ENCODE measurements at regions not wholly inside any gene's neighbourhood (a gene's known extent, or its start where the extent isn't known, plus 50 kb on each side); places are given as distances from the start of the nearest gene placed in this dataset.

DNA sequence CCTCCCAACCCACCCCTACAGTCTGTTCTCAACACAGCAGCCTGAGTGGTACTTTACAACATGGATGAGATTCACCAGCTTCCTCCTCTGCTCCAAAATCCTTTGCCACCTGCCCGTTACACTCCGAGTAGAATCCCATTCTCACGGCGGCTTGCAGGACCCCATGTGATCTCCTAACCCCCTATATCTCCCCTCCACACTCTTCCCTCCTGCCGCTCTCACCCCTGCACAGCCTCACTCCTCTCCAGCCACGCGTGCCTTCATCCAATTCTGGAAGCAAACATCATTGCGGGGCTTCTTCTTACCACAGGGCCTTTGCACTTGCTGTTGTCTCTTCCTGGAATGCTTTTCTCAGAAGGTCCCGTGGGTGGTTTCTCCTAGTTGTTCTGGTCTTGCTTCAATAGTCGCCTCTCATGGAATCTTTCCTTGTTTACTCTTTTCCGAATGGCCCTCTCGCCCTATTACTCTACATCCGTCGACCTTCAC, 472.3 kb downstream of the CDH26 start:
- TF ChIP-seq TAF1 (IDR thresholded peaks at IDR 0.05; ENCODE audit: borderline replicate concordance, insufficient read depth, low read length), result no peak
- no peak for TF ChIP-seq POLR2AphosphoS5 (IDR thresholded peaks at IDR 0.05; ENCODE audit: low read depth, low read length)
- TF ChIP-seq SIN3A (IDR thresholded peaks at IDR 0.05; ENCODE audit: borderline replicate concordance, insufficient read depth, low read length), result no peak
- TF ChIP-seq FOXP2 (optimal IDR thresholded peaks at IDR 0.05; ENCODE audit: borderline replicate concordance, extremely low read depth, extremely low read length, insufficient read depth), result no peak
- TF ChIP-seq, protein P1, sequence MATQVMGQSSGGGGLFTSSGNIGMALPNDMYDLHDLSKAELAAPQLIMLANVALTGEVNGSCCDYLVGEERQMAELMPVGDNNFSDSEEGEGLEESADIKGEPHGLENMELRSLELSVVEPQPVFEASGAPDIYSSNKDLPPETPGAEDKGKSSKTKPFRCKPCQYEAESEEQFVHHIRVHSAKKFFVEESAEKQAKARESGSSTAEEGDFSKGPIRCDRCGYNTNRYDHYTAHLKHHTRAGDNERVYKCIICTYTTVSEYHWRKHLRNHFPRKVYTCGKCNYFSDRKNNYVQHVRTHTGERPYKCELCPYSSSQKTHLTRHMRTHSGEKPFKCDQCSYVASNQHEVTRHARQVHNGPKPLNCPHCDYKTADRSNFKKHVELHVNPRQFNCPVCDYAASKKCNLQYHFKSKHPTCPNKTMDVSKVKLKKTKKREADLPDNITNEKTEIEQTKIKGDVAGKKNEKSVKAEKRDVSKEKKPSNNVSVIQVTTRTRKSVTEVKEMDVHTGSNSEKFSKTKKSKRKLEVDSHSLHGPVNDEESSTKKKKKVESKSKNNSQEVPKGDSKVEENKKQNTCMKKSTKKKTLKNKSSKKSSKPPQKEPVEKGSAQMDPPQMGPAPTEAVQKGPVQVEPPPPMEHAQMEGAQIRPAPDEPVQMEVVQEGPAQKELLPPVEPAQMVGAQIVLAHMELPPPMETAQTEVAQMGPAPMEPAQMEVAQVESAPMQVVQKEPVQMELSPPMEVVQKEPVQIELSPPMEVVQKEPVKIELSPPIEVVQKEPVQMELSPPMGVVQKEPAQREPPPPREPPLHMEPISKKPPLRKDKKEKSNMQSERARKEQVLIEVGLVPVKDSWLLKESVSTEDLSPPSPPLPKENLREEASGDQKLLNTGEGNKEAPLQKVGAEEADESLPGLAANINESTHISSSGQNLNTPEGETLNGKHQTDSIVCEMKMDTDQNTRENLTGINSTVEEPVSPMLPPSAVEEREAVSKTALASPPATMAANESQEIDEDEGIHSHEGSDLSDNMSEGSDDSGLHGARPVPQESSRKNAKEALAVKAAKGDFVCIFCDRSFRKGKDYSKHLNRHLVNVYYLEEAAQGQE (IDR thresholded peaks at IDR 0.05; ENCODE audit: insufficient read depth in 1 of 2, low read depth in 2 of 2, low read length in 2 of 2), result no peak

DNA sequence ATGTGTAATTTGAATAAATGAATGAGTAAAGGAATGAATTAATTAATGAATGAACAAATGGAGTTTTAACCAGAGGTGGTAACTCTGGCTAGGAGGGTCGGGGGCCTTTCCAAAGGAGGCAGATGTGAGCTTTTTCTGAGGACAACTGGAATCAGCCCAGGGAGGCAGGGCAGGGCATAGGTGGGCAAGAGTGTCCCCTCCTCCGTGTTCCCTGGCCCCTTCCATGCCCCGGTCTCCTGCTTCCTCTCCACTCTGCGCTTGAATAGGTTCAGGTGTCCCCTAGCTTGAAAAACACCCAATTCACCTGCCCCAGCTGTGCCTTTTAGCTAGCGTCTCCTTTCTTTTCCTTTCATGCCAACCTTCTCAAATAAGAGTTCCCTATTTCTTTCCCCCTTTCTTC, 473.1 kb downstream of the CDH26 start:
- TF ChIP-seq FOXP2 (optimal IDR thresholded peaks at IDR 0.05; ENCODE audit: borderline replicate concordance, extremely low read depth, extremely low read length, insufficient read depth), result no peak
- TF ChIP-seq TAF1 (IDR thresholded peaks at IDR 0.05; ENCODE audit: borderline replicate concordance, insufficient read depth, low read length), result no peak
- TF ChIP-seq SIN3A (IDR thresholded peaks at IDR 0.05; ENCODE audit: borderline replicate concordance, insufficient read depth, low read length), result no peak
- TF ChIP-seq, protein P1 (IDR thresholded peaks at IDR 0.05; ENCODE audit: insufficient read depth in 1 of 2, low read depth in 2 of 2, low read length in 2 of 2), result no peak
- no peak for TF ChIP-seq POLR2AphosphoS5 (IDR thresholded peaks at IDR 0.05; ENCODE audit: low read depth, low read length)

DNA sequence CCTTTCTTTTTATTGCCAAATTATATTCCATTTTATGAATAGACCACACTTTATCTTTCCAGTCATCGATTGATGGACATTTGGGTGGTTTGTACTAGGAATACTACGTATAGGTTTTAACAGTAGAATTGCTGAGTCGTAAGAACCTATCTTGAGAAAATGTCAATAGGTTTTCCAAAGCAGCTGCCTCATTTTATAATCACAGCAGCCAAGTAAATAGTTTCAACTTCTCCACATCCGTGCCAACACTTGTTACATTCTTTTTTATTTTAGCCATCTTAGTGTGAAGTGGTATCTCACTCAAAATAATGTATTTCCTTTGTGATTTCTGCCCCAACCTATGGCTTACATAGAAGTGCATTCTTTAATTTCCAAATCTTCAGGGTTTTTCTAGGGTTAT, 479.2 kb downstream of the CDH26 start:
- TF ChIP-seq TAF1 (IDR thresholded peaks at IDR 0.05; ENCODE audit: borderline replicate concordance, insufficient read depth, low read length), result no peak
- TF ChIP-seq POLR2AphosphoS5 (IDR thresholded peaks at IDR 0.05; ENCODE audit: low read depth, low read length), result no peak
- TF ChIP-seq SIN3A (IDR thresholded peaks at IDR 0.05; ENCODE audit: borderline replicate concordance, insufficient read depth, low read length), result no peak
- no peak for TF ChIP-seq FOXP2 (optimal IDR thresholded peaks at IDR 0.05; ENCODE audit: borderline replicate concordance, extremely low read depth, extremely low read length, insufficient read depth)
- TF ChIP-seq, protein P1 (IDR thresholded peaks at IDR 0.05; ENCODE audit: insufficient read depth in 1 of 2, low read depth in 2 of 2, low read length in 2 of 2), result no peak

DNA sequence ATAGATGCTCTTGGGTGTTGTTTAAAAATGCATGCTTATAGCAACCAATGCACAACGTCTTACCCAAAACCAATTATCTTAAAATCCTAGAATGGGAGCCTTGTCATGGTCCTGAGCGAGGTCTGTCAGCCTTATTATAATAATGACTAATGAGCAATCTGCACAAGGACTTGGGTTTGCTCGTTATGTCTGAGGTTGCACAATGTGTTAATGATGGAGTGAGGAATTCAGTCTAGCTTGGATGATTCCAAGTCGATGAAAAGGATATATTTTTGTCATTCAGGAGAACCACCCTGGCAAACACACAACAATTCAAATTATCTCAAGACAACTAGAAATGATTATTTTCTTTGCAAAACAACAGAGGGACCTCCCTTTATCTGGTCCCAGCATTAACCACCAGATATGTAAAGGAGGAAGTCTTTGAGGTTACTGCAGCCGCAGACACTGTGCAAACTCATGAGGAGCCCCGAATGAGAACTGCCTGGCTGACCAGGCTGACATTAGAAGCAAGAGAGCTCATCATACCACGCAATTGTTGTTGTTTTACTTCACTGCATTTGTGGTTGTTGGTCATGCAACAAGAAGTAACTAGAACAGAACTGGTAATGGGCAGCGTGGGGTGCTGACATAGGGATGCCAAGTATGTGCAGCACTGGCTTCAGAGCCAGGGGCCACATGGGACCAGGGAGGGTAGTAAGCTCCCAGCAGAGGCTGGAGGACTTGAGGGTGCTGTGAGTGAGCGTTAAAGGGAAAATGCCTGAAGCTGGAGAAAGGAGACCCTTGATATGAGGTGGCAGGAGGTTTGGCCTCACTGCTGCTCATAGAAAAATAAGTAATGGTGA, 488.3 kb downstream of the CDH26 start:
- TF ChIP-seq POLR2AphosphoS5 (IDR thresholded peaks at IDR 0.05; ENCODE audit: low read depth, low read length) (no peak), SIN3A (IDR thresholded peaks at IDR 0.05; ENCODE audit: borderline replicate concordance, insufficient read depth, low read length) (no peak), FOXP2 (optimal IDR thresholded peaks at IDR 0.05; ENCODE audit: borderline replicate concordance, extremely low read depth, extremely low read length, insufficient read depth) (no peak), TAF1 (IDR thresholded peaks at IDR 0.05; ENCODE audit: borderline replicate concordance, insufficient read depth, low read length) (no peak)
- TF ChIP-seq, protein P1 (IDR thresholded peaks at IDR 0.05; ENCODE audit: insufficient read depth in 1 of 2, low read depth in 2 of 2, low read length in 2 of 2), result no peak

Data from PFSK-1 (cell line).